Gastroesophageal sphincter (tissue), 3 donors: ENCODE measurements at regions not wholly inside any gene's neighbourhood (a gene's known extent, or its start where the extent isn't known, plus 50 kb on each side); places are given as distances from the start of the nearest gene placed in this dataset.

Experiments used
- CTCF ChIP-seq, 4 experiments: fragments of 200-600 bp in 2 of 4; fragments of 450-650 bp in 2 of 4; sonication (generic) in 1 of 4; IDR thresholded peaks; one replicate each; pipeline ENCODE4 v1.5.1; 2017 to 2019; ENCODE audit warnings: antibody characterized with exemption in 4 of 4, mild to moderate bottlenecking in 2 of 4, moderate library complexity in 2 of 4
- EP300 ChIP-seq: sonication (generic); formaldehyde crosslinking; IDR thresholded peaks from one replicate; pipeline ENCODE4 v1.6.1; 2017; ENCODE audit warnings: antibody characterized with exemption, mild to moderate bottlenecking

- TF ChIP-seq CTCF (IDR thresholded peaks at IDR 0.05) (no peak), EP300 (no peak)
Observed at GRCh38 chr1:192905049-192905448, 96.2 kb downstream of the RGS2 start.
